ENCODE measurements at regions not wholly inside any gene's neighbourhood (a gene's known extent, or its start where the extent isn't known, plus 50 kb on each side); places are given as distances from the start of the nearest gene placed in this dataset.

DNA sequence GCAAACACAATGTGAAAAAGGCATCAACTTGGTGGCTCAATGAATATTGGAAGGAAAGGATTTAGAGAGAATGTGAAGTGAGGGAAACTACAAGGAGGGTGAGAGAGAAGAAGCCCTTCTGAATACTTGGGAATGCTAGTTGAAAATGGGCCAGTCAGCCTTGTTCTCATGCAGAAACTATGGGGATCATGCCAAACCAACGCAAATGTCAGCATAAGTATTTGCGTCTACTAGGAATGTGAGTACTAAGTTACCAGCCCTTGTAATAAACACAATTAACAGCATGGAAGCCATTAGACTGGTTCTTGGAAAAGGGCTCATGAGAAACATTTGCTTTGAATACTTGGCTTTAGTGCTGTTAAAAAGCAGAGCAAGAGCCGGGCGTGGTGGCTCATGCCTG, 54.9 kb upstream of the AIG1 start:
- TF ChIP-seq, protein P1, sequence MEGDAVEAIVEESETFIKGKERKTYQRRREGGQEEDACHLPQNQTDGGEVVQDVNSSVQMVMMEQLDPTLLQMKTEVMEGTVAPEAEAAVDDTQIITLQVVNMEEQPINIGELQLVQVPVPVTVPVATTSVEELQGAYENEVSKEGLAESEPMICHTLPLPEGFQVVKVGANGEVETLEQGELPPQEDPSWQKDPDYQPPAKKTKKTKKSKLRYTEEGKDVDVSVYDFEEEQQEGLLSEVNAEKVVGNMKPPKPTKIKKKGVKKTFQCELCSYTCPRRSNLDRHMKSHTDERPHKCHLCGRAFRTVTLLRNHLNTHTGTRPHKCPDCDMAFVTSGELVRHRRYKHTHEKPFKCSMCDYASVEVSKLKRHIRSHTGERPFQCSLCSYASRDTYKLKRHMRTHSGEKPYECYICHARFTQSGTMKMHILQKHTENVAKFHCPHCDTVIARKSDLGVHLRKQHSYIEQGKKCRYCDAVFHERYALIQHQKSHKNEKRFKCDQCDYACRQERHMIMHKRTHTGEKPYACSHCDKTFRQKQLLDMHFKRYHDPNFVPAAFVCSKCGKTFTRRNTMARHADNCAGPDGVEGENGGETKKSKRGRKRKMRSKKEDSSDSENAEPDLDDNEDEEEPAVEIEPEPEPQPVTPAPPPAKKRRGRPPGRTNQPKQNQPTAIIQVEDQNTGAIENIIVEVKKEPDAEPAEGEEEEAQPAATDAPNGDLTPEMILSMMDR (IDR thresholded peaks at IDR 0.05; ENCODE audit: control extremely low read depth, extremely low read depth), result no peak
- Histone ChIP-seq H3K27me3 (ENCODE audit: control insufficient read depth in 3 of 3, insufficient read depth in 3 of 3, low read length in 2 of 3) (no peaks in the 10 kb centered on the region), H3K36me3 (ENCODE audit: control insufficient read depth in 4 of 4, insufficient read depth in 4 of 4, low read length in 4 of 4) (no peaks in the 10 kb centered on the region), H3K9me3 (ENCODE audit: control insufficient read depth in 4 of 4, insufficient read depth in 3 of 4, low read length in 3 of 4) (no peaks in the 10 kb centered on the region), H3K27ac (ENCODE audit: low read depth in 1 of 2, low read length in 1 of 2) (no peak overlapping the region), H3K9ac (ENCODE audit: insufficient read depth in 1 of 2, low read length in 2 of 2) (no peak overlapping the region), H3K4me3 (no peak overlapping the region), H3K4me1 (ENCODE audit: control insufficient read depth in 5 of 5, insufficient read depth in 5 of 5, low read length in 5 of 5) (no peaks in the 10 kb centered on the region)
- ATAC-seq (ENCODE audit: insufficient read depth, low FRiP score), result no peak
- 78 to 88% methylated on average over 4 of the region's 4 CpGs for WGBS, 2 donors
- no peak for DNase-seq

DNA sequence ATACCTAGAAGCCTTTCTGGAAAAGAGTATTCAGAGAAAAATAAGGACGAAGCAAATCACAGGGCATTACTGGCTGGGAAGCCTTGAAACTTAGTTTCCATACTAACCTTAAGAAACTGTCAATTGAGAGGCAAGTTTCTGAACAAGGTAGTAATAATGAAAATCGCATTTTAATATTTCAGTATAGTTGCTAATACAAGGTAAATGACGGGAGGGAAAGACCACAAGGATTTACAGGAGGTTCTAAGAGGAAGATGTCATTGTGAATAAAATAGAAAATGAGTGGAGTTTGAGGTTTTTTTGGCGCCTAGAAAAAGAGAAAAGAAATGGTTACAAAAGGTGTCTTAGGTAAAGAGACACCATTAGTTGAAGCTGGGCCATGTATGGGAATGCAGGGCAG, 53.9 kb upstream of the AIG1 start:
- TF ChIP-seq, protein P1 (IDR thresholded peaks at IDR 0.05; ENCODE audit: control extremely low read depth, extremely low read depth), result no peak
- H3K27me3 ChIP-seq (ENCODE audit: control insufficient read depth in 3 of 3, insufficient read depth in 3 of 3, low read length in 2 of 3), result no peaks in the 10 kb centered on the region
- WGBS, 2 donors, result 92% methylated on average over 4 of the region's 4 CpGs
- no peak for ATAC-seq (ENCODE audit: insufficient read depth, low FRiP score)
- H3K4me1 ChIP-seq (ENCODE audit: control insufficient read depth in 5 of 5, insufficient read depth in 5 of 5, low read length in 5 of 5), result no peaks in the 10 kb centered on the region
- no peaks in the 10 kb centered on the region for H3K36me3 ChIP-seq (ENCODE audit: control insufficient read depth in 4 of 4, insufficient read depth in 4 of 4, low read length in 4 of 4)
- no peaks in the 10 kb centered on the region for H3K9me3 ChIP-seq (ENCODE audit: control insufficient read depth in 4 of 4, insufficient read depth in 3 of 4, low read length in 3 of 4)
- no peak for DNase-seq
- H3K27ac ChIP-seq (ENCODE audit: low read depth in 1 of 2, low read length in 1 of 2), result no peak overlapping the region
- H3K4me3 ChIP-seq, result no peak overlapping the region
- H3K9ac ChIP-seq (ENCODE audit: insufficient read depth in 1 of 2, low read length in 2 of 2), result no peak overlapping the region

DNA sequence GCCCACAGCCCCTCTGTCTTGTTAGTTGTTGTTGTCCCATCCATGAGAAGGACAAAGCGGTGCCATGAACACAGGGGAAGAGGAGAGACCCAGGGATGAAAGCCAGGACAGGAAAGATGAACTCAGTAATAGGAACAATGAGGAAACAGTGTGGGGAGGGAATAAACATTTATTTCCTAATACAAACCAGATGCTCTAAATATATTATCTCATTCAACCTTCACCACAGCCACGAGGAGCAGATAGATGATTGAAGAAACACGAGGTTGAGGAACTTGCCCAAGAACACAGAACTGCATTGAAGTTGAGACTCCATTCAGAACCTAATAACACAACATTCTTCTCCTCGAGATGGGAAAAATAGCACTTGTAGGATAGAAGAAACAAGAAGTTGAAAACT, 53.0 kb upstream of the AIG1 start:
- no peak overlapping the region for H3K4me3 ChIP-seq
- no peaks in the 10 kb centered on the region for H3K9me3 ChIP-seq (ENCODE audit: control insufficient read depth in 4 of 4, insufficient read depth in 3 of 4, low read length in 3 of 4)
- H3K36me3 ChIP-seq (ENCODE audit: control insufficient read depth in 4 of 4, insufficient read depth in 4 of 4, low read length in 4 of 4), result no peaks in the 10 kb centered on the region
- no peak overlapping the region for H3K9ac ChIP-seq (ENCODE audit: insufficient read depth in 1 of 2, low read length in 2 of 2)
- no peak for DNase-seq
- H3K27me3 ChIP-seq (ENCODE audit: control insufficient read depth in 3 of 3, insufficient read depth in 3 of 3, low read length in 2 of 3), result no peaks in the 10 kb centered on the region
- no peak for ATAC-seq (ENCODE audit: insufficient read depth, low FRiP score)
- no peaks in the 10 kb centered on the region for H3K4me1 ChIP-seq (ENCODE audit: control insufficient read depth in 5 of 5, insufficient read depth in 5 of 5, low read length in 5 of 5)
- H3K27ac ChIP-seq (ENCODE audit: low read depth in 1 of 2, low read length in 1 of 2), result no peak overlapping the region
- WGBS, 2 donors, result 53 to 54% methylated on average over 4 of the region's 4 CpGs
- TF ChIP-seq, protein P1 (IDR thresholded peaks at IDR 0.05; ENCODE audit: control extremely low read depth, extremely low read depth), result no peak

DNA sequence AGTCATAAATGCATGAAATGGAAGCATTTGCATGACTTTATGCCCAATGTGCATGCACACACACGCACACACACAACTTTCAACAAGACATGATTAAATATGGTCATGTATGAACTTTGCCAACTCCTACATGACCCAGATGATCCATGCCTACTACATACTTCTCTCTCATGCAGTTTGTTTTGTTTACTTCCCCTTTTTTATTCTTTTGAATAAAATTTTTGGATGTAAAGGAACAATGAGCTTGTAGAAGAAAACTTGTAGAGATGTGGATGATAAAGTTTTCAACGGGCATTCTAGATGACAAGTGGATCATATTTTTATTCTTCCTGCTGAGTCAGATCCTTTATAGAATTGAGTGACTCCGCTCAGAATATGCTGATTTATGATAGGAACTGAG, 50.8 kb upstream of the AIG1 start:
- no peak for ATAC-seq (ENCODE audit: insufficient read depth, low FRiP score)
- Histone ChIP-seq H3K9ac (ENCODE audit: insufficient read depth in 1 of 2, low read length in 2 of 2) (no peak overlapping the region), H3K4me3 (no peak overlapping the region), H3K4me1 (ENCODE audit: control insufficient read depth in 5 of 5, insufficient read depth in 5 of 5, low read length in 5 of 5) (no peaks in the 10 kb centered on the region), H3K36me3 (ENCODE audit: control insufficient read depth in 4 of 4, insufficient read depth in 4 of 4, low read length in 4 of 4) (no peaks in the 10 kb centered on the region), H3K9me3 (ENCODE audit: control insufficient read depth in 4 of 4, insufficient read depth in 3 of 4, low read length in 3 of 4) (no peaks in the 10 kb centered on the region), H3K27me3 (ENCODE audit: control insufficient read depth in 3 of 3, insufficient read depth in 3 of 3, low read length in 2 of 3) (no peaks in the 10 kb centered on the region), H3K27ac (ENCODE audit: low read depth in 1 of 2, low read length in 1 of 2) (no peak overlapping the region)
- 44 to 70% methylated on average over 3 of the region's 3 CpGs for WGBS, 2 donors
- DNase-seq, result no peak
- TF ChIP-seq, protein P1 (IDR thresholded peaks at IDR 0.05; ENCODE audit: control extremely low read depth, extremely low read depth), result no peak
